ENCODE measurements at regions not wholly inside any gene's neighbourhood (a gene's known extent, or its start where the extent isn't known, plus 50 kb on each side); places are given as distances from the start of the nearest gene placed in this dataset.

DNA sequence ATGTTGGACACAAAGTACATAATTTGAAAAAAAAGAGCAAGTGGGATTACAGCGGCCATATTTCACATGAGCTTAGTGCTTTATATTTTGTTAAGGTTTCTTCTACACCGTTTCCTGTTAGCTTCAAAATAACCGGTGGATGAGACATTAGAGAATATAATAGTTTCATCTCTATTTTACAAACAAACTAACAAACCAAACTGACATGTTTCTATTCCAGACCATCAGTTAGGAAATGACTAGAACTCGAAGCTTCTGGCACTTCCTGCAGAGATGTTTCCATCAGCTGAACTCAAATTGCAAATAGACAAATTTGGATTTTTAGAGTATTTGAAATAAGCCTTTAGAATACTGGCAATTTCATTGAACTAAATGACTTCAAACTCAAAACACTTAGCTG lies 86.5 kb downstream of the MTRR start:
- Histone ChIP-seq H3K4me1 (ENCODE audit: control insufficient read depth in 1 of 2, insufficient read depth in 2 of 2, low read length in 2 of 2) (no peaks in the 10 kb centered on the region), H3K27me3 (ENCODE audit: control insufficient read depth in 1 of 2, insufficient read depth in 2 of 2, low read length in 2 of 2) (no peaks in the 10 kb centered on the region), H3K9me3 (ENCODE audit: control insufficient read depth in 1 of 2, low read length in 2 of 2) (peaks cover 0 to 3% of the 10 kb centered on the region in 2 donors), H3K27ac (ENCODE audit: low read depth, low read length) (no peak overlapping the region), H3K9ac (ENCODE audit: low read depth in 1 of 2, low read length in 2 of 2) (no peak overlapping the region), H3K4me3 (ENCODE audit: low read depth in 1 of 2, low read length in 2 of 2) (no peak overlapping the region), H3K36me3 (ENCODE audit: control insufficient read depth in 1 of 2, insufficient read depth in 2 of 2, low read length in 2 of 2) (no peaks in the 10 kb centered on the region)

DNA sequence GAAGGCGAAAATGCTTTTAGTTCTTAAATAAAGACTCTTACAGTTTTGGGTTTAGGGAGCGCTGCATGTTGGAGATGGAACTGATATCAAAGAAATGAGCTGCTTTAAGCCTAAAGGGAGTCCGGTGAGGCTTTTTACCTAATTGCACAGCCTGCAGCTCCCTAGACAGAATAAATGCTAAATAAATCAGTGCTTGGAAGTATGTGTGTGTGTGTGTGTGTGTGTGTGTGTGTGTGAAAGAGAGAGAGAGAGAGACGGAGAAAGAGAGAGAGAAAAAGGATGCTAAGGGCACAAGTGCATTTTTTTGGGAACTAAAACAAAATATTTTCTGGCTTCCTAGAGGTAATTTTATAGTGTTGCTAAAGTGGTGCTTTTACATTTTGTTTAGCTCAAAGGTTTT lies 88.4 kb downstream of the MTRR start:
- H3K9me3 ChIP-seq (ENCODE audit: control insufficient read depth in 1 of 2, low read length in 2 of 2): no peaks in the 10 kb centered on the region
- no peak overlapping the region for H3K27ac ChIP-seq (ENCODE audit: low read depth, low read length)
- no peaks in the 10 kb centered on the region for H3K4me1 ChIP-seq (ENCODE audit: control insufficient read depth in 1 of 2, insufficient read depth in 2 of 2, low read length in 2 of 2)
- no peaks in the 10 kb centered on the region for H3K27me3 ChIP-seq (ENCODE audit: control insufficient read depth in 1 of 2, insufficient read depth in 2 of 2, low read length in 2 of 2)
- H3K4me3 ChIP-seq (ENCODE audit: low read depth in 1 of 2, low read length in 2 of 2): no peak overlapping the region
- H3K36me3 ChIP-seq (ENCODE audit: control insufficient read depth in 1 of 2, insufficient read depth in 2 of 2, low read length in 2 of 2): no peaks in the 10 kb centered on the region
- H3K9ac ChIP-seq (ENCODE audit: low read depth in 1 of 2, low read length in 2 of 2): no peak overlapping the region

DNA sequence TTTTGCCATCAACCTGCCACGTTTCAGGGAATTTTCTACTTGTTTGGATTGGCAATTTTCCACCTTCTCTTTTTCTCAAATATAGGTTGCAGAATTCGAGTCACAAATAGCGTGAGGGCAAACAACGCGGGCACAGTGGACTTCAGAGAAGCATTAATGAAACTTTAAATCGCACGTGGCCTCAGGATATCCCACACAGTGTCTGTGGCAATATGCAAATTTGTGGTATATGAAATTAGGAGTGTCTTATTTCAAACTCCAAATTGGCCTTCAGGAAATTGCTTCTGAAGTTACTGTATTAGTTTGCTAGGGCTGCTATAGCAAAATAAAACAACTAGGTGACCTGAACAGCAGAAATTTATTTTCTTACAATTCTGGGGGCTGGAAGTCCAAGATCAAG lies 91.2 kb downstream of the MTRR start:
- Histone ChIP-seq H3K27me3 (ENCODE audit: control insufficient read depth in 1 of 2, insufficient read depth in 2 of 2, low read length in 2 of 2) (no peaks in the 10 kb centered on the region), H3K27ac (ENCODE audit: low read depth, low read length) (no peak overlapping the region), H3K9me3 (ENCODE audit: control insufficient read depth in 1 of 2, low read length in 2 of 2) (no peaks in the 10 kb centered on the region), H3K9ac (ENCODE audit: low read depth in 1 of 2, low read length in 2 of 2) (no peak overlapping the region), H3K4me1 (ENCODE audit: control insufficient read depth in 1 of 2, insufficient read depth in 2 of 2, low read length in 2 of 2) (no peaks in the 10 kb centered on the region), H3K36me3 (ENCODE audit: control insufficient read depth in 1 of 2, insufficient read depth in 2 of 2, low read length in 2 of 2) (no peaks in the 10 kb centered on the region), H3K4me3 (ENCODE audit: low read depth in 1 of 2, low read length in 2 of 2) (no peak overlapping the region)

DNA sequence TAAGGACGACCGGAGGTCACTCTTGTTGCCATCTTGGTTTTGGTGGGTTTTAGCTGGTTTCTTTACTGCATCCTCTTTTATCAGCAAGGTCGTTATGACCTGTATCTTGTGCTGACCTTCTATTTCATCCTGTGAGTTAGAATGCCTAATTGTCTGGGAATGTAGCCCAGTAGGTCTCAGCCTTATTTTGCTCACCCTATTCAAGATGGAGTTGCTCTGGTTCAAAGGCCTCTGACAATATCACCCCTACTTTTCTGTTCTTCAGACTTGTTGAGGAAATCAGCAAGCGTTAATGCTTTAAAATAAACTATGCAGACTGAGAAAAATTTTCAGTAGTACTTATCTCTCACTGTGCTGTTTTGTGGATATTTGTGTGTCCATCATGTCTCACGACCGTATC lies 92.6 kb downstream of the MTRR start:
- no peaks in the 10 kb centered on the region for H3K4me1 ChIP-seq (ENCODE audit: control insufficient read depth in 1 of 2, insufficient read depth in 2 of 2, low read length in 2 of 2)

DNA sequence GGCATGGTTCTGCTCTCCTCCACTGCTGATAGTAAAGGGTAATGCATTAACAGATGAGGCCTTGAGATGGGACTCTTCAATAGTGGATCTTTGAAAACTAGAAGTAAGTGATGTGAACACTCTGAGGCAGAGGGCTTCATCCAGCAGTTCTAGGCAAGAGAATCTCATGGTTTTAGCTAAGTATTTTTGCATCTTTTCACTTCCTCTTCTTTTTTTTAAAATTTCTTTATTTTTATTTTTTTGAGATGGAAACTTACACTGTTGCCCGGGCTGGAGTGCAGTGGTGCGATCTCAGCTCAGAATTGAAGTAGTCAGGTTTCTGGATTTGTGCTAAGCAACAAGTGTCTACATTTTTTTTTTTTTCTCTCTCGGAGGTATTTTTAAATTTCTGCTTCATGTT lies 101.9 kb downstream of the MTRR start:
- H3K36me3 ChIP-seq (ENCODE audit: control insufficient read depth in 1 of 2, insufficient read depth in 2 of 2, low read length in 2 of 2): no peaks in the 10 kb centered on the region

More for the DNA sequence above, 92.6 kb downstream of the MTRR start:
- Histone ChIP-seq H3K9ac (ENCODE audit: low read depth in 1 of 2, low read length in 2 of 2) (no peak overlapping the region), H3K9me3 (ENCODE audit: control insufficient read depth in 1 of 2, low read length in 2 of 2) (no peaks in the 10 kb centered on the region), H3K4me3 (ENCODE audit: low read depth in 1 of 2, low read length in 2 of 2) (no peak overlapping the region), H3K27me3 (ENCODE audit: control insufficient read depth in 1 of 2, insufficient read depth in 2 of 2, low read length in 2 of 2) (no peaks in the 10 kb centered on the region), H3K27ac (ENCODE audit: low read depth, low read length) (no peak overlapping the region), H3K36me3 (ENCODE audit: control insufficient read depth in 1 of 2, insufficient read depth in 2 of 2, low read length in 2 of 2) (no peaks in the 10 kb centered on the region)

DNA sequence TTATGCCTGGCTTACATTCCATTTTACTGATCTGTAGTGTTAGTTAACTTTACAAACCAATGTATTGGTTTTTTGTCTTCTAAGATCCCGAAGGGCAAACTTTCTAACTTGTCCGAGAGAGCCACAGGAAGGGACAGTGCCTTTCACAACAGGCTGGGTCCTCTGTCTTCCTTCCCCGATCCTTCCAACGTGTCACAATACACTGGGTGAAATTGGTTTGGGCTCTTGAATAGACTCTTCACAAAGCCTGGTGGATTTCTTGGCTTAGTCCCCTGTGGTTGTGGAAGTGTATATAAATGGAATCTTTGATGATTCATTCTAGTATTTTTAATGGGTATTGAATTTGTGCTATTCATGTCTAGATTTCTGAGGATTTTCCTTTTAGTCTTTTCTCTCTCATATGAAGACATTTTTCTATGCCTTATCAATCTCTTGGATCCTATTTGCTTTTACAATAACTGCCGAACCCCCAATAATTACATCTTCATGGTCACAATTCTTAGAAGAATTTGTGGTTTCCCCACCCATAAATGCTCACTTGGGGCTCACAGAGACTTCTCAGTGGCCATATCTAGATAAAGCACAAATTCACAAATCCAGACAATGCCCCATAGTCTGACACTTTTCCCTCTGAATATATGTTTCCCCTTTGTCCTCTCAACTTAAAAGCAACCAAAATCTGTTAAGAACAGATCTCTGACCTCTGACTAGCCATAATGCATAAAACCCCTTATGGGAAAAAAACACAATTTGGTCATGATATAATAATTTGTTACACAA lies 107.7 kb downstream of the MTRR start:
- H3K4me1 ChIP-seq (ENCODE audit: control insufficient read depth in 1 of 2, insufficient read depth in 2 of 2, low read length in 2 of 2): no peaks in the 10 kb centered on the region
- H3K4me3 ChIP-seq (ENCODE audit: low read depth in 1 of 2, low read length in 2 of 2): no peak overlapping the region
- no peaks in the 10 kb centered on the region for H3K27me3 ChIP-seq (ENCODE audit: control insufficient read depth in 1 of 2, insufficient read depth in 2 of 2, low read length in 2 of 2)

More for the DNA sequence above, 101.9 kb downstream of the MTRR start:
- H3K27me3 ChIP-seq (ENCODE audit: control insufficient read depth in 1 of 2, insufficient read depth in 2 of 2, low read length in 2 of 2): no peaks in the 10 kb centered on the region
- H3K4me1 ChIP-seq (ENCODE audit: control insufficient read depth in 1 of 2, insufficient read depth in 2 of 2, low read length in 2 of 2): no peaks in the 10 kb centered on the region
- H3K27ac ChIP-seq (ENCODE audit: low read depth, low read length): no peak overlapping the region
- H3K9me3 ChIP-seq (ENCODE audit: control insufficient read depth in 1 of 2, low read length in 2 of 2): no peaks in the 10 kb centered on the region
- H3K9ac ChIP-seq (ENCODE audit: low read depth in 1 of 2, low read length in 2 of 2): no peak overlapping the region
- H3K4me3 ChIP-seq (ENCODE audit: low read depth in 1 of 2, low read length in 2 of 2): no peak overlapping the region

DNA sequence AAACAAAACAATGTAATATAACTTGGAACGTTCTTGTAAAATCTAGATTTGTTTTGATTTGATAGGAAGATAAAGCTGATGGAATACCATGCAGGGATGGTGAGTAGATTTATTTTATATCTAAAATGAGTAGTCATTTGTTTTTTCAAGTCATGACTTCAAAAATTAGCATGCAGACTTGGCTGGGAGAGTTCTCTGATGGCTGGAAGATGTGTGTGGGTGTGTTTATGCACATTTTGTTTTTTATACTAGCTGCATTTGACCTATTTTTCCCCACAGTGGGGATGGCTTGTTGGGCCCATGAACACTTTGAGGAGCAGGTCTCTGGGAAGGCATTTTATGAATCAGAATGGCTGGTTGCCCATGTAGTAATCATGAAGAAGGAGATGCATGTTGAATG lies 109.2 kb downstream of the MTRR start:
- no peaks in the 10 kb centered on the region for H3K4me1 ChIP-seq (ENCODE audit: control insufficient read depth in 1 of 2, insufficient read depth in 2 of 2, low read length in 2 of 2)
- no peak overlapping the region for H3K27ac ChIP-seq (ENCODE audit: low read depth, low read length)
- H3K9ac ChIP-seq (ENCODE audit: low read depth in 1 of 2, low read length in 2 of 2): no peak overlapping the region
- no peak overlapping the region for H3K4me3 ChIP-seq (ENCODE audit: low read depth in 1 of 2, low read length in 2 of 2)
- H3K36me3 ChIP-seq (ENCODE audit: control insufficient read depth in 1 of 2, insufficient read depth in 2 of 2, low read length in 2 of 2): no peaks in the 10 kb centered on the region
- H3K27me3 ChIP-seq (ENCODE audit: control insufficient read depth in 1 of 2, insufficient read depth in 2 of 2, low read length in 2 of 2): no peaks in the 10 kb centered on the region
- no peaks in the 10 kb centered on the region for H3K9me3 ChIP-seq (ENCODE audit: control insufficient read depth in 1 of 2, low read length in 2 of 2)

More for the DNA sequence above, 107.7 kb downstream of the MTRR start:
- Histone ChIP-seq H3K9ac (ENCODE audit: low read depth in 1 of 2, low read length in 2 of 2) (no peak overlapping the region), H3K27ac (ENCODE audit: low read depth, low read length) (no peak overlapping the region), H3K9me3 (ENCODE audit: control insufficient read depth in 1 of 2, low read length in 2 of 2) (no peaks in the 10 kb centered on the region), H3K36me3 (ENCODE audit: control insufficient read depth in 1 of 2, insufficient read depth in 2 of 2, low read length in 2 of 2) (no peaks in the 10 kb centered on the region)

DNA sequence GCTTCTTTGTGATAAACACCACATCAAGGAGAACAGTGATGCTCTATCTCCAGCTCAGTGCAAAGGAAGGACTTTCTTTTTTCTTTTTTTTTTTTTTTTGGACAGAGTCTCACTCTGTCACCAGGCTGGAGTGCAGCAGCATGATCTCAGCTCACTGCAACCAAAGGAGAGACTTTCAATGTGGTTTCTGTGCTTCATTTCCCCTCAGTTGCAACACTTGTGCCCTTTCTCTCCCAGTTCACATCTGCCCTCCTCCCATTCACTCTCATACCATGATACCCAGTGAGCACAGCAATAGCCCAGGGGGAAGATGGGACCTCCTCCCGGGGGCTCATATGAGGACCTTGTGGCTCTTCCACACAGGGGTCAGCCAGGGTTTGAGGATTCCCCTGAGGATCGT lies 110.0 kb downstream of the MTRR start:
- Histone ChIP-seq H3K36me3 (ENCODE audit: control insufficient read depth in 1 of 2, insufficient read depth in 2 of 2, low read length in 2 of 2) (no peaks in the 10 kb centered on the region), H3K27me3 (ENCODE audit: control insufficient read depth in 1 of 2, insufficient read depth in 2 of 2, low read length in 2 of 2) (no peaks in the 10 kb centered on the region), H3K27ac (ENCODE audit: low read depth, low read length) (no peak overlapping the region), H3K4me1 (ENCODE audit: control insufficient read depth in 1 of 2, insufficient read depth in 2 of 2, low read length in 2 of 2) (no peaks in the 10 kb centered on the region), H3K9ac (ENCODE audit: low read depth in 1 of 2, low read length in 2 of 2) (no peak overlapping the region), H3K4me3 (ENCODE audit: low read depth in 1 of 2, low read length in 2 of 2) (no peak overlapping the region), H3K9me3 (ENCODE audit: control insufficient read depth in 1 of 2, low read length in 2 of 2) (no peaks in the 10 kb centered on the region)

DNA sequence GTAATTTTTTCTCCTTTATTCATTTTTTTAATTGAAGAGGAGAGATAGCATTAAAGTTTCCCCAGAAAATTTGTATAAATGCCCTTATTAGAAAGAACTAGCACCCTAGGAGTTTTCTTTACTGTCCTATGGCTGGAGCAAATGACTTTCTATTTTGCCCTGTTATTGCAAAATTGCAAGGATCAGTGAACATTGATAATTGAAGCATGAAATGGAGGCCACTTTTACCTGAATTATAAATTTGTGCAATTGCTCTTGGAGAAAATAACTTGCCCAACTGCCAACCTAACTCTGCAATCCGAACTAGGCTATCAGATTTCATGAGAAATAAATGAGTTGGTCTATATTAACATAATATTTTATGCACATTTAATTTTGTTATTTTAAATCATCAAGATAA lies 111.9 kb downstream of the MTRR start:
- H3K4me1 ChIP-seq (ENCODE audit: control insufficient read depth in 1 of 2, insufficient read depth in 2 of 2, low read length in 2 of 2): no peaks in the 10 kb centered on the region
- no peaks in the 10 kb centered on the region for H3K9me3 ChIP-seq (ENCODE audit: control insufficient read depth in 1 of 2, low read length in 2 of 2)
- H3K36me3 ChIP-seq (ENCODE audit: control insufficient read depth in 1 of 2, insufficient read depth in 2 of 2, low read length in 2 of 2): no peaks in the 10 kb centered on the region
- no peak overlapping the region for H3K9ac ChIP-seq (ENCODE audit: low read depth in 1 of 2, low read length in 2 of 2)
- H3K27me3 ChIP-seq (ENCODE audit: control insufficient read depth in 1 of 2, insufficient read depth in 2 of 2, low read length in 2 of 2): no peaks in the 10 kb centered on the region
- no peak overlapping the region for H3K27ac ChIP-seq (ENCODE audit: low read depth, low read length)
- H3K4me3 ChIP-seq (ENCODE audit: low read depth in 1 of 2, low read length in 2 of 2): no peak overlapping the region

DNA sequence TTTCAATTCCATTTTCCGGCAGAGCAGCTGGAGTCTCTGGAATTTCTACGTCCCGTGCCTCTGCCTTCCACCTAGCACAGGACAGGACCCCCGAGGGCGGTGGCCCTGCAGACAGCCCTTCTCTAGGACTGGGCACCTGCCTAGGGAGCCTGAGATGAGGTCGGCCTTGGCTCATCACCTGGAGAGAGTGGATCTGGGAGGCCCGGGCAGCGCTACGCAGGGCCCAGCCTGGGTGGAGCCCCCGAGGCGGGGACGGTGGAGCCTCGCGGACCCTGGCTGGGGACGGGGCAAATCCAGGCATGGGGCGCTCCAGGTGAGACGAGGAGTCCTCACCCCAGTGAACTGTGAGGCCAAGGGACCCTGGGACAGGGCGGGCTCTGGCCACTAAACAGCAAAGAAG lies 114.5 kb downstream of the MTRR start:
- H3K36me3 ChIP-seq (ENCODE audit: control insufficient read depth in 1 of 2, insufficient read depth in 2 of 2, low read length in 2 of 2): no peaks in the 10 kb centered on the region
- H3K27me3 ChIP-seq (ENCODE audit: control insufficient read depth in 1 of 2, insufficient read depth in 2 of 2, low read length in 2 of 2): no peaks in the 10 kb centered on the region
- H3K4me1 ChIP-seq (ENCODE audit: control insufficient read depth in 1 of 2, insufficient read depth in 2 of 2, low read length in 2 of 2): no peaks in the 10 kb centered on the region
- no peak overlapping the region for H3K4me3 ChIP-seq (ENCODE audit: low read depth in 1 of 2, low read length in 2 of 2)
- no peak overlapping the region for H3K9ac ChIP-seq (ENCODE audit: low read depth in 1 of 2, low read length in 2 of 2)
- no peak overlapping the region for H3K27ac ChIP-seq (ENCODE audit: low read depth, low read length)
- no peaks in the 10 kb centered on the region for H3K9me3 ChIP-seq (ENCODE audit: control insufficient read depth in 1 of 2, low read length in 2 of 2)

Measured in duodenal mucosa (tissue), 2 donors.